GM12878 (cell line): ENCODE measurements at regions not wholly inside any gene's neighbourhood (a gene's known extent, or its start where the extent isn't known, plus 50 kb on each side); places are given as distances from the start of the nearest gene placed in this dataset.

Experiments used
- CHD2 ChIP-seq: IDR thresholded peaks from 2 replicates; pipeline ENCODE4 v1.6.1; 2011; ENCODE audit warnings: low read depth, low read length, improper control_type of control experiment, borderline replicate concordance
- CTCF ChIP-seq, 3 experiments: IDR thresholded peaks in 2 of 3; conservative IDR thresholded peaks in 1 of 3; 2 replicates each; pipeline ENCODE4 v1.5.1; 2011; ENCODE audit warnings: low read depth in 3 of 3, low read length in 3 of 3, mild to moderate bottlenecking in 3 of 3, control low read depth in 2 of 3, moderate library complexity in 2 of 3, inconsistent platforms in 1 of 3, mixed read lengths in 1 of 3; ENCODE audit not compliant: control insufficient read depth in 2 of 3, insufficient read depth in 1 of 3; ENCODE audit errors: extremely low read depth in 1 of 3
- NFXL1 ChIP-seq: fragments of 450-650 bp; IDR thresholded peaks from 2 replicates; pipeline ENCODE4 v1.6.1; 2017; ENCODE audit warnings: antibody characterized with exemption, mild to moderate bottlenecking, borderline replicate concordance
- POLR2A ChIP-seq: IDR thresholded peaks from 2 replicates; pipeline ENCODE4 v1.6.1; 2011; ENCODE audit warnings: low read depth, mild to moderate bottlenecking, low read length

DNA sequence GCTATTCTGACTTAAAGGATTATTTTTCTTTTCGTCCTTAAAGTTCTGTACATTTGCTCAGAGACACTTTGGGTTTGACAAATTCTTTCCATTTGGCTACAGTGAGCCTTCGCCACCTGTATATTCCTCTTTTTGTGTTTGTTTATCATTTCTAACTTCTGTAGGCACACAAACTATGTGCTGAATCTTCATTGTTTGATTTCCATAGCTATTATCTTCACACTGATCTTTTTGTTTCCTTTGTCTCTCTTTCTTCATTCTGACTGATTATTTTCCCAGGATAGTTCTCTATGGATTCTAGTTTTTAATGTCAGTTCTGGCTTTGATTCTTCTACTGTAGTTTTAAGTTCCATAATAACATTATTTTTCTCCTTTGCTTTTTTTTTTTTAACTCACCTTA is 350.2 kb downstream of the ZNF521 start:
- TF ChIP-seq CHD2 = no peak
- no peak for TF ChIP-seq NFXL1
- TF ChIP-seq POLR2A = no peak
- no peak for TF ChIP-seq CTCF (IDR thresholded peaks at IDR 0.05 in 2 of 3, conservative IDR thresholded peaks at IDR 0.05 in 1 of 3; ENCODE audit: control insufficient read depth in 2 of 3, extremely low read depth in 1 of 3, insufficient read depth in 1 of 3, low read depth in 3 of 3, low read length in 3 of 3)
